ENCODE measurements at regions not wholly inside any gene's neighbourhood (a gene's known extent, or its start where the extent isn't known, plus 50 kb on each side); places are given as distances from the start of the nearest gene placed in this dataset.

GRCh38 chr10:105596749-105597148 lies 955.7 kb downstream of the SORCS3 start:
- Histone ChIP-seq H3K4me3 (ENCODE audit: extremely low read depth in 1 of 4, insufficient read depth in 2 of 4, low read depth in 3 of 4, low read length in 4 of 4) (no peak overlapping the region), H2BK20ac (ENCODE audit: low read length) (no peak overlapping the region), H2BK5ac (ENCODE audit: low read depth, low read length) (no peak overlapping the region), H3K27ac (ENCODE audit: low read depth, low read length) (no peak overlapping the region), H3K56ac (replicated peaks; ENCODE audit: insufficient read length, low read depth, low read length) (no peak overlapping the region), H2BK12ac (ENCODE audit: low read depth, low read length) (no peak overlapping the region), H3K79me1 (ENCODE audit: low read depth, low read length) (no peaks in the 10 kb centered on the region), H3K27me3 (replicated peaks in 1 of 4; ENCODE audit: control insufficient read depth in 3 of 4, extremely low read depth in 1 of 4, insufficient read depth in 3 of 4, low read length in 3 of 4) (no peaks in the 10 kb centered on the region), H3K14ac (ENCODE audit: insufficient read length) (no peak overlapping the region), H3K9ac (replicated peaks in 1 of 4; ENCODE audit: extremely low read depth in 1 of 4, low read depth in 3 of 4, low read length in 3 of 4) (no peak overlapping the region), H2BK120ac (replicated peaks; ENCODE audit: low read depth, low read length) (no peak overlapping the region), H3K4ac (replicated peaks; ENCODE audit: insufficient read length, low read depth, low read length) (no peak overlapping the region), H4K5ac (ENCODE audit: insufficient read length, low read depth, low read length) (no peak overlapping the region), H2AK5ac (ENCODE audit: low read depth, low read length) (no peak overlapping the region), H3K9me3 (ENCODE audit: insufficient read depth in 2 of 2, low read depth in 1 of 2, low read length in 1 of 2) (no peaks in the 10 kb centered on the region), H3K4me2 (ENCODE audit: insufficient read depth in 1 of 2, low read depth in 2 of 2, low read length in 2 of 2) (no peak overlapping the region), H3K79me2 (ENCODE audit: control insufficient read depth in 1 of 2, insufficient read depth in 2 of 2, low read length in 2 of 2) (no peaks in the 10 kb centered on the region), H4K91ac (replicated peaks; ENCODE audit: insufficient read length, low read length) (no peak overlapping the region), H2BK15ac (ENCODE audit: low read length) (no peak overlapping the region), H4K8ac (ENCODE audit: extremely low read depth, insufficient read depth, low read length) (no peak overlapping the region), H4K20me1 (replicated peaks in 1 of 2; ENCODE audit: control insufficient read depth in 1 of 2, insufficient read depth in 2 of 2, low read length in 2 of 2) (no peaks in the 10 kb centered on the region), H3K23ac (ENCODE audit: insufficient read length) (no peak overlapping the region), H3K23me2 (ENCODE audit: low read depth, low read length) (no peaks in the 10 kb centered on the region), H3K4me1 (replicated peaks in 1 of 4; ENCODE audit: control insufficient read depth in 3 of 4, insufficient read depth in 4 of 4, low read length in 3 of 4) (no peaks in the 10 kb centered on the region), H3K18ac (ENCODE audit: extremely low read depth, low read length) (no peak overlapping the region), H2AFZ (ENCODE audit: low read length) (no peak overlapping the region), H3K36me3 (ENCODE audit: control insufficient read depth in 2 of 4, insufficient read depth in 4 of 4, low read length in 3 of 4) (no peaks in the 10 kb centered on the region)
- no peak for FAIRE-seq
- ChIA-PET CTCF (ENCODE audit: partially characterized antibody) (no interaction called here), POLR2A (ENCODE audit: partially characterized antibody) (no interaction called here)
- 91% methylated on average over 3 of the region's 3 CpGs; no CpG with 5 or more reads in 1 of the 2 experiments for WGBS, 2 experiments (ENCODE audit: extremely low coverage in 1 of 2, insufficient coverage in 1 of 2, insufficient read length in 1 of 2, insufficient replicate concordance in 2 of 2, low coverage in 1 of 2, low lambda C conversion rate in 2 of 2, missing lambda C conversion rate in 1 of 2)
- DNase-seq (ENCODE audit: low read depth in 1 of 2, low spot score in 2 of 2), result no peak
- TF ChIP-seq KDM5A (IDR thresholded peaks at IDR 0.05; ENCODE audit: low read length) (no peak), POU5F1 (IDR thresholded peaks at IDR 0.05; ENCODE audit: low read depth, low read length) (no peak), RXRA (IDR thresholded peaks at IDR 0.05; ENCODE audit: insufficient read depth, low read depth, low read length) (no peak), TBP (IDR thresholded peaks at IDR 0.05; ENCODE audit: low read depth, low read length) (no peak), SRF (IDR thresholded peaks at IDR 0.05; ENCODE audit: low read depth, low read length) (no peak), ASH2L (IDR thresholded peaks at IDR 0.05; ENCODE audit: low read length) (no peak), HDAC6 (IDR thresholded peaks at IDR 0.05; ENCODE audit: low read depth, low read length) (no peak), SIRT6 (IDR thresholded peaks at IDR 0.05; ENCODE audit: low read length) (no peak)
